ENCODE measurements at regions not wholly inside any gene's neighbourhood (a gene's known extent, or its start where the extent isn't known, plus 50 kb on each side); places are given as distances from the start of the nearest gene placed in this dataset.

DNA sequence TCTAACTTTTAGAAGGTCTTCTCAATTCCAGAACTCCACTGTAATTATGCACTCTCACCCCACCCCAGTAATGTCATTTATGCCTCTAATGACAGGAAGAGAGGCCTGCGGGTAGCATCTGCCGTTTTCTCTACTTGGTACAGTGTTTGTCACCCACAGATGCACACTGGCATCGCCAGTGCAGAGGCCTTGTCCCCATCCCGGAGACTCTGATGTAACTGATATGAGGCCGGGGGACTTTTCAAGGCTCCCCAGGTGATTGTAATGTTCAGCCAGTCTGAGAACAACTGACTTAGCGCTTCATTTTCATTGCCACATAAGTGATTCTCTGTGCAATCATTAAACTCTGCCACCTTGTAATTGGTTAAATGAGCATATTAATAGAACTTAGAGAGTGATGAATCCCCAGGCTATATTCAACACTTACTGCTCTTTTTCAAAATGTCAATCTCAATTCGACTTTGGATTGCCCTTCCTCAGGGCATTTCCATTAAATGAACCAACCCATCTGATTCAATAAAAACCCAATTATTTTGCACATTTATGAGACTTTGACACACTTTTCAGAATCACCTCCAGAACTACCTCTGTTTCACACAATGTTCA lies 113.2 kb downstream of the HERPUD2 start:
- DNase-seq, result no peak

- DNase-seq, result no peak
Observed at GRCh38 chr7:35576031-35576573, 118.8 kb downstream of the HERPUD2 start.

- no peak for DNase-seq
Observed at GRCh38 chr7:35571611-35572240, 123.2 kb downstream of the HERPUD2 start.

DNA sequence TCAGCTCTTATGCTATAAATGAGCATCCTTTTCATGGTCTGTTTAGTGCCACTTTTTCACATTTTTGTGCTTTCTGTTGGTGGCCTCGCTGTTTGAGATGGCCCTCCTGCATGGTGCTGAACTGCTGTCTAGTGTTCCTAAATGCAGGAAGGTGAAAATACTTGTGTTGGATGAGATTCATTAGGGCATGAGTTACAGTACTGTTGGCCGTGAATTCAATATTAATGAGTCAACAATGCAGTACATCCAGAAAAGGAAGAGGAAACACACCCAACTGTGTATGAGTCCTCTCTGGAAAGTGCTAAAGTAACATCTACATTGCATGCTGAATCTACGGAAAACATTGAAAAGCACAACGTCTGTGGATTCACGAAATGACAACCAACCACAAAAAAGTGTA lies 124.0 kb downstream of the HERPUD2 start:
- no peak for DNase-seq

GRCh38 chr7:35565927-35566326 lies 129.0 kb downstream of the HERPUD2 start:
- no peak for DNase-seq

GRCh38 chr7:35558841-35559240 lies 136.1 kb downstream of the HERPUD2 start:
- no peak for DNase-seq

DNA sequence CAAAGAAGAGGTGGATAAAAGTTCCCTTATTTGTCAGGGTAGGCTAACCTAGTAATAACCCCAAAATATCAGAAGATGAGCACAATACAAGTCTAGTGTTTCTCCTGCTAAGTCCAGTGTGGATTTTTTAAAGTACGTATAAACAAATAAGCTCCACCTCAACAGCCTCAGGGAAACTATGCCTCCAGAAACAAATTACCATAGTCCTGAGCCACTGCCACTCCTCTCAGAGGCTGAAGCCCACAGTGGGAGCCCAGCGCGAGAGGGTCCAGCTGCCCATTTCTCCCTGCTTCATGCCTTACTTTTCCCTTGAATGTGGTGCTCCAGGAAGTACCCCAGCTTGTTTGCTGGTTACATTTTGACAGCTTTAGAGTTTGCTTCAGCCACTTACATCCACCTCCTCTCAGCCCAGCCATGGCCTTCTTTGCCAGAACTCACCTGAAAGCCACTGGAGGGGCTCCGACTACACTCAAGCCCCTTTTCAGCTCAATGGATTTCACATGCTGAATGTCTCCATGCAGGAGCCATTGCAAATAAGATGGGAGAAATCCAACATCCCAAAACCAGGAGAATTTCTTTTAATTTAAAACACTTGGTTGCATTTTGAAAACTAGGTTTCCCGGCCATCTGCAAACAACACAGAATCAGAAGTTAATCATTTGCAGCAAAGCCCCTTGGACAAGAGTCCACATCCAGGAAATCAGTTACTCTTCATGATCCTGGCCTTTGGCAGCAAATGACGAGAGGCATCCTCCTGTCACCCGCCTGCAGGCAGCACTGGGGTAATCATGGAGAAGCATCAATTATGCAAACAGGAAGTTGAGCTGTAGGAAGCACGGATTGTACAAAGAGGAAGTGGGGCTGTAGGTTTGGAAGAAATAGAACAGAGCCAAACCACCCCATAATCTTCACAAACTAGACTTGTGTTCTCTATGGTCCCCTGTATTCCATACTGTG lies 138.1 kb downstream of the HERPUD2 start:
- DNase-seq, result no peak

DNA sequence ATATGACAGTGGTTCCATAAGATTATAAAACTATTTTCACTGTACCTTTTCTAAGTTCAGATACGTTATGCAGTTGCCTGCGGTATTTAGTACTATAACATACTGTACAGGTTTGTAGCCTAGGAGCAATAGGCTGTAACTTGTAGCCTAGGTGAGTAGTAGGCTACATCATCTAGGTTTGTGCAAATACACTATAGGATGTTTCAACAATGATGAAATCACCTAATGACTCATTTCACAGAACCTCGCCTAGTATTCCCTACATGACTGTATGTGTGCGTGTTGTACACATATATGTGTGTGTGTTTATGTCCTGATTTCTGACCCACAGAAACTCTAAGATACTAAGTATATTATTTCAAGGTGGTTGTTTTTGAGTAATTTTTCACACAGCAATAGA lies 139.0 kb downstream of the HERPUD2 start:
- no peak for DNase-seq

DNA sequence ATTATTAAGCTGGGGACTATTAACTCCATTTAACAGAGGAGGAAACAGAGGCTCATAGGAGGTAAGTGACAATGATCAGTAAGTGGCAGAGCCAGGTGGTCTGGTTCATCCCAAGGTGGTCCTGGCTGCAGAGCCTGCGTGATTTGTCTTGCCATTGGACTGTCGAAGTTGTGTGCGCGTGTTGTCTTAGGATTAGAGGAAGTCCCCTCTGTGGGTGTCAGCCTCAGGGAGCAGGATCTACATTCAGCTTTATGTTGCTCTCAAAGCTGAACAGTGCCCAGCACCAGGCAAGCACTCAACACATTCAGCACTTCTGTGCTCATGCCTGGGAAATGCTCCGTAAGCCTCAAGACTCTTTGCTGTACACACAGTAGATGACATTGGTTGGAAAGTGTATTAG lies 139.5 kb downstream of the HERPUD2 start:
- DNase-seq, result no peak

- DNase-seq, result no peak
Observed at GRCh38 chr7:35553519-35553918, 141.4 kb downstream of the HERPUD2 start.

DNA sequence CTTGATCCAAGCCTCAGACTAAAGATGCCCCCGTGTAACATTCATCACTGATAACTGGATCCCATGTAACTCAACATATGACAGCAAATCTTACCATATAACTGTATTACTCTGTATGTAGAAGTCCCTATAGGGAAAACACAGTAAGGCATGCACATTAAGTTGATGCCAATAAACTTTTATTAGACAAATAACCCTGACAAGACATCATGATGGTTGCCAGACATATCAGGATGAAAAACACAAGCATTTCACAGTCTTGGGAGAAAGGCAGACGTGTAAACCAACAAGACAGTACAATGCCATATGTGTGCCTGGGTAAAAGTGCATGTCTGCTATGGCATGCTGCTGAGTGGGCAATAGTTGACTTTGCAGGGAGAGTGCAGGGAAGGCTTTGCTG lies 142.2 kb downstream of the HERPUD2 start:
- DNase-seq, result no peak

DNA sequence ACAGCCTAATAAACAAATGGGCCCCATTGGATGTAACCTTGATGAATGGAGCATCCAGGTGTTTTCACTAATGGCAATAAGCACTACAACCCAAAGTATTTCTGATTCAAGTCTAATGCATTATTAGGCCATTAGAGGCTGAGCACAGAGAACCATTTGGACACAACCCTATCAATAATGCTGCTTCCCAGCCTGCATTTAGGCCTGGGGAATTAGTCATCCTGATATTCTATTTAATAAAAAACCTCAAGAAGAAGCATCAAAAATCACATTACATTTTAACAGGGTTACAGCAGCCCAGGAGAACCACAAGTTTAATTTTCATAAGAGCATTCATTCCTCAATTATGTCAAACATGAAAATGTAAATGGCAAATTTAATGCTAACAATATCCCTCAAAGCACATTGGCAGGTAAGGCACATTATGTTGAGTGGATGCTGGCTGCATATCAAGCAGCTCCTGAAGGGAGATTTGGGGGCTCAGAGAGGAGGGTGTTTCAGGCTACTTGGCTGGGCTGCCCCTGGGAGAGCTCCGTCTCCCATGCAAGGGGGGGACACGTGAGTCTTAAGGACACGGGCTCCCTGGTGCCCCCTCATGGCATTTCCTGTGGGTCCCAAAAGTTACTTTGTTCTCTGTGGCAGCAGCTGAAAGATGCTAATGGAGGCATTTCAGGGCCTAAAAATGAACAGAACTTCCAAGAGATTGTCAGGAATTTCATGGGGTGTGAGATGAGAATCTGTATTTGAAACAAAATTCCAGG lies 143.4 kb downstream of the HERPUD2 start:
- DNase-seq, result no peak

DNA sequence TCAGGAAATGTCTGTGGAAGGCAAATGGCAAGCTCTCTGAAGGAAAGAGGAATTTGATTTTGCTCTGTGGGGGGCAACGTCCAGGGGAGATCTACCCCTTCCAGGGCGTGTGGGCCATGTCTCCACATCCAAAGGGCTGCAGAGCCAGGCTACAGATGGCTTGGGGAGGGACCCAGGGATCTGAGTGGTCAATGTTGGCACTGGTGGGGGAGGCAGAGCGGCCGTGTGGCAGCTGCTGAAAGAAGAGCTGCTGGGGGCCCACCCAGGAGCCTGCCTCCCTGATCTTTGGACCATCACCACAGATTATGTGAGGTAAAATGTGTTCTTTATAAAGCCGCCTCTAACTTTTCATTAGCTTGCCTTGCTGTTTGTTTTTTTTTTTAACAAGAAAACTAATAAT lies 144.1 kb downstream of the HERPUD2 start:
- no peak for DNase-seq

DNA sequence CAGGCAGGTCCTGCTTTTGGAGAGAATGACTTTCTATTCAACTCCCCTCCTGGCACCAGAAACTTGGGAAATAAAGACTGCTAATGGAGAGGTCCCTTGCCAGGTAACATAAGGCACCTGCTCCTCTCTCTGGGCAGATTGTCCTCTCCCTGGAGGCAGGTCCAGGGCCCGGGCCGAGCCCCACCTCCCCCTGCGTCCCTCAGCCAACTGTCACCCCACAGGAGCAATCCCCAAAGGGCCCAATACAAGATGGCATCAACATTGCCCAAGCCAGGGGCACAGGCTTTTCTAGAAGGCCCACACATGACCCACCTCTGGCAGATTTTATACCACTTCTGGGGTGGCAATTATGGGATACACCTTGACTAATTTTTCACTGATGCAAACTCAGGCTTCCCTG lies 145.2 kb downstream of the HERPUD2 start:
- DNase-seq, result no peak

GRCh38 chr7:35548291-35548690 lies 146.6 kb downstream of the HERPUD2 start:
- DNase-seq, result no peak

DNA sequence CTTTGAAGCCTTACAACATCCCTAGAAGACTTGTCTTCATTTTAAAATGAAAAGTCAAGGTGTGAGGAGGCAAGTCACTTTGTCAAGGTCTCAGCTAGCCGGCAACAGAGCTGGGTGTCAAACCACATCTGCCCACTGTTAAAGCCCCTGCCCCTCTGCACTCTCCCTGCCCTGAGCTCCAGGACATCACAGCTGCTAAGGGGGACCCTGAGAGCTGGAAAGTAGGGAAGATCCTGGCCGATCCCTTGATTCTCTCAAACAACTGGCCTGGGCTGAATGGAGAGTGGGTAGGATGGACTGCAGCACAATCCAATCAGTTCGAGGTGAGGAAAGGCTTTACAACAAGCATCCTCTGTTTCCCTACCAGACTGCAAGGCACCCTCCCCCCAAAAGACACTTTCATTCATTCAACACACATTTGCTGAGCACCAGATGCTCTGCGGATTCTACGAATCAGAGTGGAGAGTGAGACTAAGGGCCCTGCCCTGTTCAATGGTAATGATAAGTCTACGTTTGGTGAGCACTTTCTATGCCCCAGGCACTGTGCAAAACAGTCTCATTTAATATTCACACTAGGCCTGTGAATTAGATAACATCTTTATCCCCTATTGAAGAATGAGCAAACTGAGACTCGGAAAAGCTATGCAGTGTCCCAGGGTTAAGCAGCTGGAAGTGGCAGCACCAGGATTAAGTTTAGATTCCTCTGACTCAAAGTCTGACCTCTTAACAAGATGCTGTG lies 148.1 kb downstream of the HERPUD2 start:
- DNase-seq, result no peak

DNA sequence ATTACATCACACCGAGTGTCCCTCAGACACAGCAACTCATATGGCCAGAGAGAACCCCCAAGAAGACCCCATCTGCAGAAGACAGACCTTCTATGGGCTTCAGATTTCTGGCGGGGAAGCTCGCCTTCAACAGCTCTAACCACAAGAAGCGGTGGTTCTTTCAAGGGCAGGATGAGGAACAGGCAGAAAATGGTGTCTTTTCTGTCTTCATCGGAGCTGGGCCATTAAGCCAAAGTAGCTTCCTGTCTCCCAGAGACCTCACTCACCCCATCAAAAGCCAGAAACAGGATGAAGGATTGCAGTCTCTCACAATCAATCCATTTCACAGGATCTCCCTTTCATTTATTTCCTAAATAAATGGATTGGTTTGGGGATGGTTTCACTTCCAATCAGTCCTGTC lies 149.1 kb downstream of the HERPUD2 start:
- DNase-seq, result no peak

DNA sequence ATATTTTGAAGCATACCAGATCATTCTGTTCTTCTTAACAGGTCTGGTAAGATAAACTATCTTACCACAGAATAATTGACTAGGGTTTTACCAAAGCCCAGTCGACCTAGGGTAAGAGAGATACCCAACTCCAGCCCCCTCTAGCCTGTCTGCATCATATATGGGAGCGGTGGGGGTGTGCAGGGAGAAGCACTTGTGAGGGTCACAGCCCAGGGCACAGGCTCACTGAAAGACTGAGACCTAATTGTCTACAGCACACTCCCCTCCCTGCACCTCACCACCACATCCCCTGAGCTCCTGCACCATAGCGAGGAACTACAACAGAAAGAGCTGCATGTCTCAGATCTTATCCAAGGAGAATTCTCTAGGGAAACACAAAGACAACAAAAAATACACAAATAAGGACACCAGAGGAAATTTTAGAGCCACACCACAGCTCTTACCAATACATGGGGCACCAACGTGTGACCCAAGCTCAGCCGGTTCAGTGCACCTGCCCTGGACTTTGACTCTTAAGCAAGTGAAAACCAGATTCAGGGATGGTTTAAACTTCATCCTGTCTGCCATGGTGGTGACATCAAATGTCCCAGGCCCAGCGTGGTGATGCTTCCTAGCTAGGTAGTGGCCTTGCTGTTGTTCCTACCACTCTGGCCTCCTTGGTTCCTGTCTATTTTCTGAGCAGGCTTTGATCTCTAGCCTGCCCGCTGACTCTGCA lies 150.8 kb downstream of the HERPUD2 start:
- no peak for DNase-seq

DNA sequence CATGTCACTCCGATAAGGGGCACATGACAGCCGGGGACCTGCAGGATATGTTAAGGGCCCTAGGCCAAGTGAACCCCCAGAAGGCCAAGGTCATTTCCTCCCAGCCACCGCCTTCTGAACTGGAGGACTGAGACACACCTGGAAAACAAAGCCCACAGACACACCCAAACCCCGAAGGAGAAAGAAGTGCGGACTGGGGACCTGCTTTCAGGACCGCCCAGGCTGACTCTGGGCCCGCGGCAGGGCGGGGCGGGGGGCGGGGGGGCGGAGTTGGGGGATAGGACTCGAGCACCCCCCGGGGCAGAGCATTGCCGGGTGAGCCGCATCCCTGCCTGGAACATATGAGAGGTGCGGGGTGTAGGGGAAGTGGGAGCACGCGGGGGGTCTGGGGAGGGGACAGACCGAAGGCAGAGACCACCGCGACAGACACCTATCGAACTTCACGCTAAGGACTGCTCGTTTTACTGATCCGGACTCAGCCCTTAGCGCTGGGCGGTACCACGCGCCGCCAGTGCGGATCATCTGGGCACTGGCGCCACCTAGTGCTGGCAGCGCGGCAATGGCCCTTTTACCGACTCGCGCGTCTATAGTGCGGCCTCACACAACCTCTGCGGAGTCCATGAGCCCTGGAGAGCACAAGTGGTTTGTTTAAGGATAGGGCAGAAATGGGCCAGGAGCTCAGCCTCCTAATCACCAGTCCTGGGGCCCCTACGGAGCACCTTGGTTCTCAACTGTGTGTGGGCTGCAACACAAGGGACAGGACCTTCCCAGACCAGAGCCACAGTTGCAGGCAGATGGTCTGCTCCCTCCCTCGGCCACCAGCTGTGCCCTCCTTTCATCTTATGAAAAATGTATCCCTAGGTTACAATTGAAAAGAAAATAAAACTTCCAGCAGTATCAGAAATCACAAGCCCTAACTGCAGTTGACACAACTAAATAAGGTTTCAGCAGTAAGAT lies 157.6 kb downstream of the HERPUD2 start:
- peak; percentile 16 for DNase-seq

- DNase-seq, result no peak
Observed at GRCh38 chr7:35536396-35536826, 158.5 kb downstream of the HERPUD2 start.

Measured in DMS79 (cell line).